ENCODE measurements at regions not wholly inside any gene's neighbourhood (a gene's known extent, or its start where the extent isn't known, plus 50 kb on each side); places are given as distances from the start of the nearest gene placed in this dataset.

- H3K18ac ChIP-seq (ENCODE audit: extremely low read depth, low read length) = no peak overlapping the region
- H3K79me1 ChIP-seq (ENCODE audit: low read depth, low read length) = no peaks in the 10 kb centered on the region
- H3K9ac ChIP-seq (replicated peaks in 1 of 4; ENCODE audit: extremely low read depth in 1 of 4, low read depth in 3 of 4, low read length in 3 of 4) = no peak overlapping the region
- H3K56ac ChIP-seq (replicated peaks; ENCODE audit: insufficient read length, low read depth, low read length) = no peak overlapping the region
- no peak overlapping the region for H2BK12ac ChIP-seq (ENCODE audit: low read depth, low read length)
- FAIRE-seq (no peak), DNase-seq (ENCODE audit: low read depth in 1 of 2, low spot score in 2 of 2) (no peak)
- peaks cover 2% of the 10 kb centered on the region; the same call in 1 of the 2 replicates for H3K23me2 ChIP-seq (ENCODE audit: low read depth, low read length)
- H4K8ac ChIP-seq (ENCODE audit: extremely low read depth, insufficient read depth, low read length) = no peak overlapping the region
- no peaks in the 10 kb centered on the region for H3K79me2 ChIP-seq (ENCODE audit: control insufficient read depth in 1 of 2, insufficient read depth in 2 of 2, low read length in 2 of 2)
- no peak overlapping the region for H3K4ac ChIP-seq (replicated peaks; ENCODE audit: insufficient read length, low read depth, low read length)
- H3K36me3 ChIP-seq (ENCODE audit: control insufficient read depth in 2 of 4, insufficient read depth in 4 of 4, low read length in 3 of 4) = peaks cover 0 to 4% (median 0%) of the 10 kb centered on the region in 4 experiments; a peak in 1 of 8 replicates
- H3K9me3 ChIP-seq (ENCODE audit: insufficient read depth in 2 of 2, low read depth in 1 of 2, low read length in 1 of 2) = peaks cover 9 to 16% of the 10 kb centered on the region in 2 experiments
- H2BK20ac ChIP-seq (ENCODE audit: low read length) = no peak overlapping the region
- WGBS, 2 experiments (ENCODE audit: extremely low coverage in 1 of 2, insufficient coverage in 1 of 2, insufficient read length in 1 of 2, insufficient replicate concordance in 2 of 2, low coverage in 1 of 2, low lambda C conversion rate in 2 of 2, missing lambda C conversion rate in 1 of 2) = 91% methylated on average over 28 of the region's 30 CpGs; no CpG with 5 or more reads in 1 of the 2 experiments
- H3K4me2 ChIP-seq (ENCODE audit: insufficient read depth in 1 of 2, low read depth in 2 of 2, low read length in 2 of 2) = no peak overlapping the region
- H2AFZ ChIP-seq (ENCODE audit: low read length) = no peak overlapping the region
- H3K23ac ChIP-seq (ENCODE audit: insufficient read length) = no peak overlapping the region
- POLR2A ChIA-PET (ENCODE audit: partially characterized antibody) = no interaction called here
- no peak overlapping the region for H2BK5ac ChIP-seq (ENCODE audit: low read depth, low read length)
- H4K91ac ChIP-seq (replicated peaks; ENCODE audit: insufficient read length, low read length) = no peak overlapping the region
- H4K5ac ChIP-seq (ENCODE audit: insufficient read length, low read depth, low read length) = no peak overlapping the region
- peaks cover 0 to 3% of the 10 kb centered on the region in 2 experiments for H4K20me1 ChIP-seq (replicated peaks in 1 of 2; ENCODE audit: control insufficient read depth in 1 of 2, insufficient read depth in 2 of 2, low read length in 2 of 2)
- no peak overlapping the region for H3K14ac ChIP-seq (ENCODE audit: insufficient read length)
- H3K27me3 ChIP-seq (replicated peaks in 1 of 4; ENCODE audit: control insufficient read depth in 3 of 4, extremely low read depth in 1 of 4, insufficient read depth in 3 of 4, low read length in 3 of 4) = no peaks in the 10 kb centered on the region
- CTCF ChIA-PET (ENCODE audit: partially characterized antibody) = interaction anchor here (0.9 to 1.3 kb wide), 3 partner anchors 10 to 224 kb away, joined by 3 to 4 read pairs (median 4); no protein-coding TSS in a partner anchor
- no peak overlapping the region for H3K4me3 ChIP-seq (ENCODE audit: extremely low read depth in 1 of 4, insufficient read depth in 2 of 4, low read depth in 3 of 4, low read length in 4 of 4)
- peaks cover 0 to 3% (median 0%) of the 10 kb centered on the region in 4 experiments; a peak in 1 of 7 replicates for H3K4me1 ChIP-seq (replicated peaks in 1 of 4; ENCODE audit: control insufficient read depth in 3 of 4, insufficient read depth in 4 of 4, low read length in 3 of 4)
- H3K27ac ChIP-seq (ENCODE audit: low read depth, low read length) = no peak overlapping the region
- no peak overlapping the region for H2BK120ac ChIP-seq (replicated peaks; ENCODE audit: low read depth, low read length)
- H2BK15ac ChIP-seq (ENCODE audit: low read length) = no peak overlapping the region
- no peak overlapping the region for H2AK5ac ChIP-seq (ENCODE audit: low read depth, low read length)
- TF ChIP-seq MAFK (IDR thresholded peaks at IDR 0.05; ENCODE audit: low read depth, low read length) = no peak
- no peak for TF ChIP-seq BRCA1 (IDR thresholded peaks at IDR 0.05; ENCODE audit: low read depth, low read length)
- no peak for TF ChIP-seq SIRT6 (IDR thresholded peaks at IDR 0.05; ENCODE audit: low read length)
Measured at GRCh38 chr1:239924741-239925350, 166.8 kb upstream of the FMN2 start.

All from H1 (cell line).